ENCODE measurements at regions not wholly inside any gene's neighbourhood (a gene's known extent, or its start where the extent isn't known, plus 50 kb on each side); places are given as distances from the start of the nearest gene placed in this dataset.

DNA sequence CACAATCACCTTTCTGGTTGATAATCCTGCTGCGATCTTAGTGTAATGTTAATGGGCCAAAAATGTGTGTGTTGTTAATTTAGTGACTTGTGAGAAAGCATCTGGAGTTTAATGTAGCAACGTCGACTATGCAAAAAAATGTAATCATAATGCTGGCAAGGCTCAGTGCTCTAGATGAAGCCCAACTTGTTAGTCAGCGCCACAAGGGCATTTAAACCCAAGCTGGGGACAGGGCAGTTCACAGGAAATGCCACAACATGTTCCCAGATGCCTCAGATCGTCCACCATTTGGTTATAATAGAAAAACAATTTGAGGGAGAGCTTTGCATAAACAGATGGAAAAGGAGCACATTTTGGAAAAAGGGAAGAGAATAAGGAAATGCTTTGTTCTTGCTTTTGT, 585.4 kb upstream of the PLXNA2 start:
- TF ChIP-seq, protein P1, sequence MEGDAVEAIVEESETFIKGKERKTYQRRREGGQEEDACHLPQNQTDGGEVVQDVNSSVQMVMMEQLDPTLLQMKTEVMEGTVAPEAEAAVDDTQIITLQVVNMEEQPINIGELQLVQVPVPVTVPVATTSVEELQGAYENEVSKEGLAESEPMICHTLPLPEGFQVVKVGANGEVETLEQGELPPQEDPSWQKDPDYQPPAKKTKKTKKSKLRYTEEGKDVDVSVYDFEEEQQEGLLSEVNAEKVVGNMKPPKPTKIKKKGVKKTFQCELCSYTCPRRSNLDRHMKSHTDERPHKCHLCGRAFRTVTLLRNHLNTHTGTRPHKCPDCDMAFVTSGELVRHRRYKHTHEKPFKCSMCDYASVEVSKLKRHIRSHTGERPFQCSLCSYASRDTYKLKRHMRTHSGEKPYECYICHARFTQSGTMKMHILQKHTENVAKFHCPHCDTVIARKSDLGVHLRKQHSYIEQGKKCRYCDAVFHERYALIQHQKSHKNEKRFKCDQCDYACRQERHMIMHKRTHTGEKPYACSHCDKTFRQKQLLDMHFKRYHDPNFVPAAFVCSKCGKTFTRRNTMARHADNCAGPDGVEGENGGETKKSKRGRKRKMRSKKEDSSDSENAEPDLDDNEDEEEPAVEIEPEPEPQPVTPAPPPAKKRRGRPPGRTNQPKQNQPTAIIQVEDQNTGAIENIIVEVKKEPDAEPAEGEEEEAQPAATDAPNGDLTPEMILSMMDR (IDR thresholded peaks at IDR 0.05), result no peak
- no peak for TF ChIP-seq POLR2A (IDR thresholded peaks at IDR 0.05)

Measured in sigmoid colon (tissue), 3 donors.